GM12864 (cell line): ENCODE measurements at regions not wholly inside any gene's neighbourhood (a gene's known extent, or its start where the extent isn't known, plus 50 kb on each side); places are given as distances from the start of the nearest gene placed in this dataset.

ENCODE experiments used
- DNase-seq: peaks from one replicate; pipeline ENCODE4 v3.0.0-alpha.2; 2011; ENCODE audit warnings: low read depth
- H3K4me3 ChIP-seq: 2 replicates; pipeline ENCODE4 v1.5.1; 2011; ENCODE audit warnings: mild to moderate bottlenecking, low read depth, low read length, control low read depth
- CTCF ChIP-seq: IDR thresholded peaks from 2 replicates; pipeline ENCODE4 v1.5.1; 2011; ENCODE audit warnings: low read depth, mild to moderate bottlenecking, moderate library complexity, low read length, control low read depth, inconsistent platforms; ENCODE audit errors: missing control alignments

GRCh38 chr15:62853114-62853840 lies 189.3 kb upstream of the TPM1 start:
- H3K4me3 ChIP-seq = no peak overlapping the region
- TF ChIP-seq CTCF = no peak
- no peak for DNase-seq

GRCh38 chr15:62853841-62854225 lies 188.7 kb upstream of the TPM1 start:
- TF ChIP-seq CTCF = no peak
- DNase-seq = no peak
- no peak overlapping the region for H3K4me3 ChIP-seq

GRCh38 chr15:62854420-62855084 lies 188.0 kb upstream of the TPM1 start:
- DNase-seq = no peak
- TF ChIP-seq CTCF = no peak
- H3K4me3 ChIP-seq = no peak overlapping the region

GRCh38 chr15:62855085-62855476 lies 187.5 kb upstream of the TPM1 start:
- no peak for TF ChIP-seq CTCF
- no peak overlapping the region for H3K4me3 ChIP-seq
- DNase-seq = no peak

- DNase-seq = no peak
- TF ChIP-seq CTCF = no peak
- H3K4me3 ChIP-seq = no peak overlapping the region
Measured at GRCh38 chr15:62856466-62857246, 185.9 kb upstream of the TPM1 start.

- DNase-seq = no peak
- no peak for TF ChIP-seq CTCF
- H3K4me3 ChIP-seq = no peak overlapping the region
Measured at GRCh38 chr15:62857411-62857853, 185.1 kb upstream of the TPM1 start.
